Bronchial epithelial cell (primary cell): ENCODE measurements at regions not wholly inside any gene's neighbourhood (a gene's known extent, or its start where the extent isn't known, plus 50 kb on each side); places are given as distances from the start of the nearest gene placed in this dataset.

Experiments
- DNase-seq: peaks from one replicate; pipeline ENCODE4 v3.0.0-alpha.2; 2010; ENCODE audit warnings: low read depth
- FAIRE-seq: peaks from 2 replicates; lab custom pipeline; 2011; peaks lifted over from hg19 to GRCh38; lab: Jason Lieb, UNC
- H3K27me3 ChIP-seq: 2 replicates; pipeline ENCODE4 v1.5.1; 2011; ENCODE audit warnings: low read length; ENCODE audit not compliant: control insufficient read depth, insufficient read depth
- H3K36me3 ChIP-seq: 2 replicates; pipeline ENCODE4 v1.5.1; 2011; ENCODE audit warnings: low read length; ENCODE audit not compliant: control insufficient read depth, insufficient read depth
- H3K4me3 ChIP-seq: 2 replicates; pipeline ENCODE4 v1.5.1; 2011; ENCODE audit warnings: mild to moderate bottlenecking, low read depth, low read length, control low read depth
- TF ChIP-seq, protein P1 (sequence below): IDR thresholded peaks from 2 replicates; pipeline ENCODE4 v1.5.1; 2011; ENCODE audit warnings: mild to moderate bottlenecking, moderate library complexity, low read length, control low read depth, inconsistent platforms; ENCODE audit not compliant: insufficient read depth, severe bottlenecking

DNA sequence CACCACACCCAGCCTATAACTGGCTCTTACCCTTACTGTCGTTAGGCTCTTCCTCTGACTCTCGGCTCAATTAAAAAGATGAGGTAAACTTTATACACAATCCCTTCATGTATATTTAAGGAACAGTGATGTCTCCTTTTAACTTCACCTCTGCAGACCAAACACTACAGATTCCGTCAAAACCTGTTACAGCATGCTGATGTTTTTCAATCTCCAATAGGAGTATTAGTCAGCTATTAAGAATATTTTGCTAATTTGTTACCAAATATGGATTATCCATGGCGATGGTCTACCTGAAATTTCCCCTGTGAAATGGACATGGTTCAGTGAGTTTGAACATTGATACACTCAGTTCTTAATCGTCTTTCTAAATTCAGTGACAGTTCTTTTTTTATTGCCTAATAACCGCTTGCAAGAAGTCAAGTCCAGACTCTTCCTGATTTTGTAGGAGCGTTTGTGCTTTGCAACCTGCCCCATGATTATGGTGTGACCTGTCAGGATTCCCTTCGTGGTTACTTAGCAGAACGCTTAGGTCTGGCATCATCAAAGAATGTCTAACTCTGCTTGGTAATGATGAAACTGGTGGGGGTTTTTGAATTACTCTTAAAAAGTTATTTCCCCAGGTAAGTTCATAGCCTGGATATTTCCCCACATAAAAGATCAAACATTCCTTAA is 72.2 kb upstream of the STOX2 start:
- peak; percentile 87 for DNase-seq
- TF ChIP-seq, protein P1, sequence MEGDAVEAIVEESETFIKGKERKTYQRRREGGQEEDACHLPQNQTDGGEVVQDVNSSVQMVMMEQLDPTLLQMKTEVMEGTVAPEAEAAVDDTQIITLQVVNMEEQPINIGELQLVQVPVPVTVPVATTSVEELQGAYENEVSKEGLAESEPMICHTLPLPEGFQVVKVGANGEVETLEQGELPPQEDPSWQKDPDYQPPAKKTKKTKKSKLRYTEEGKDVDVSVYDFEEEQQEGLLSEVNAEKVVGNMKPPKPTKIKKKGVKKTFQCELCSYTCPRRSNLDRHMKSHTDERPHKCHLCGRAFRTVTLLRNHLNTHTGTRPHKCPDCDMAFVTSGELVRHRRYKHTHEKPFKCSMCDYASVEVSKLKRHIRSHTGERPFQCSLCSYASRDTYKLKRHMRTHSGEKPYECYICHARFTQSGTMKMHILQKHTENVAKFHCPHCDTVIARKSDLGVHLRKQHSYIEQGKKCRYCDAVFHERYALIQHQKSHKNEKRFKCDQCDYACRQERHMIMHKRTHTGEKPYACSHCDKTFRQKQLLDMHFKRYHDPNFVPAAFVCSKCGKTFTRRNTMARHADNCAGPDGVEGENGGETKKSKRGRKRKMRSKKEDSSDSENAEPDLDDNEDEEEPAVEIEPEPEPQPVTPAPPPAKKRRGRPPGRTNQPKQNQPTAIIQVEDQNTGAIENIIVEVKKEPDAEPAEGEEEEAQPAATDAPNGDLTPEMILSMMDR: no peak
- H3K27me3 ChIP-seq: peaks cover 2% of the 10 kb centered on the region
- no peak for FAIRE-seq
- no peak overlapping the region for H3K4me3 ChIP-seq
- no peaks in the 10 kb centered on the region for H3K36me3 ChIP-seq

DNA sequence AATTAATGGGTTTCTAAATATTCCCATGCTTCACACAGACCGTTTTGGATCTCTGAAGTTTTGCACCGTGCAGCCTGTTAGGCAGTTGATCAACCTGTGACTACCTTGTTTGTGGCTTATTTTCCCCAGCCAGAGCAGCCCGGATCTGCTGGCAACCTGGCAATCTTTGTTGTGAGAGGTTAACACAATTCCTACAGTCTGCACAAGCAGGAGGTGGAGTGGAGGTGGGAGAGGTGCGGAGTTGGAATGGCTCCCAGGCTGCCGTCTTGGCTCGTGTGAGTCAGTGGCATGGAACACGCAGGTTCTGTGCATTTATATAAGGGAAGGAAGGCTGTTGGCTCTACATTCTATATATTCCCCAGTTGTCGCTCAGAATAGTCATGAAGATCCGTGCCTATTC is 70.9 kb upstream of the STOX2 start:
- no peak for FAIRE-seq
- peak; percentile 51 for DNase-seq
- TF ChIP-seq, protein P1: no peak
- Histone ChIP-seq H3K27me3 (peaks cover 2% of the 10 kb centered on the region), H3K4me3 (no peak overlapping the region), H3K36me3 (no peaks in the 10 kb centered on the region)

DNA sequence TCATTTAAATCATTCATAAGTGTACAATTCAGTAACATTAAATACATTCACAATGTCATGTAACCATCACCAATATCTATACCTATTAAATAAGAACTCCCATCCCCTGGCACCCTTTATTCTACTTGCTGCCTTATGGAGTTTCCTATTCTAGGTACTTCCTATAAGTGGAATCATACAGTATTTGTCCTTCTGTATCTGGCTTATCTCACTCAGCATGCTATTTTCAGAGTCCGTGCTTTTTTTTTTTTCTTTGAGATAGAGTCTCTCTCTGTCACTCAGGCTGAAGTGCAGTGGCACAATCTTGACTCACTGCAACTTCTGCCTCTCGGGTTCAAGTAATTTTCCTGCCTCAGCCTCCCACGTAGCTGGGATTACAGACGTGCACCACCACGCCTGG is 67.9 kb upstream of the STOX2 start:
- no peaks in the 10 kb centered on the region for H3K36me3 ChIP-seq
- H3K27me3 ChIP-seq: peaks cover 2% of the 10 kb centered on the region
- FAIRE-seq: no peak
- H3K4me3 ChIP-seq: no peak overlapping the region
- TF ChIP-seq, protein P1: no peak
- no peak for DNase-seq

DNA sequence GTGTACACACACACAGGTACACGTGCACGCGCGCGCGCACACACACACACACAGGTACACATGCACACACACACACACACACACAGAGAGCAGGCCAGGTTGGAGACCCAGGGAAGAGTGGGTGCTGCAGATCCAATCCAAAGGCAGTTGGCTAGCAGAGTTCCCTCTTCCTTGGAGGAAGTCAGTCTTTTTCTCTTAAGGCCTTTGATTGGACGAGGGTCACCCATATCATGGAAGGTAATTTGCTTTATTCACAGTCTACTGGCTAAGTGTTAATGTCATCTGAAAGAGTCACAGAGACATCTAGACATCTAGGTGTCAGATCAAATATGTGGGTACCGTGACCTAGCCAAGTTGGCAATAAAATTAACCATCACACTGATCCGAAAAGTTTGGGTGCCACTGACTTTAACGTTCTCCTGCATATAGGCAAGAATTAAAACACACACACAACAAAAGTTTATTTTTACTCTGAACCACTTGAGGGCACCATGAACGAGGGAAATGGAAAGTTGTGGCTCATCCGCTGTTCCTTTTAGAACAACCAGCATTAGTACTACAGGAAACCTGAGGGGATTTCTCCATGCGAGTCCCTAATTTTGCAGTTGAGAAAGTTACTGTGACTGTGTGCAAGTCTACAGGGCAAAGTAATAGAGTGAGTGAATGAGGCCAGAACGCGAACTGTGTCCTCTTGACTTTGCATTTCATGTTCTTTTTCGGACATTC is 66.0 kb upstream of the STOX2 start:
- Histone ChIP-seq H3K27me3 (peaks cover 2% of the 10 kb centered on the region), H3K4me3 (no peak overlapping the region), H3K36me3 (no peaks in the 10 kb centered on the region)
- TF ChIP-seq, protein P1: peak; percentile 14
- FAIRE-seq: no peak
- peak; percentile 32 for DNase-seq

DNA sequence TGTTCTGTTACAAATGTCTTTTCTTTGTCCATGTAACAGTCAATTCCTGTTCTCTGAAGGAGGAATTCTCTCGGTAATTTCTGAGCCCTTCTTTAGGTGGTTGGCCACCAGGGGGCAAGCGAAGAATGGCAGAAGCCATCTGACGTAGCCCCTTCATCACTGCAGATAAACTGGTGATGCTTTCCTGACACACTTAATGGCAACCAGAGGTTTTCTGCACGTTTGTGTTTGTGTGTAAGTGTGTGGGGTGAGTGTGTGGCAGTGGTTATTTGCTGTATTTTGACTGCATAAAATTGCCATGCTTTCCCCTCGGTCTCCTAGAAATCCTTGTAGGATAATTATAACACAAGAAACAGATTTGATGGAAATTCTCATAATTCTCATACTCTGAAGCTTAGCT is 64.8 kb upstream of the STOX2 start:
- peak; percentile 67 for DNase-seq
- TF ChIP-seq, protein P1: peak; percentile 76
- Histone ChIP-seq H3K36me3 (no peaks in the 10 kb centered on the region), H3K27me3 (peaks cover 2% of the 10 kb centered on the region), H3K4me3 (no peak overlapping the region)
- FAIRE-seq: peak; percentile 99
